LHCN-M2 (cell line): ENCODE measurements at regions not wholly inside any gene's neighbourhood (a gene's known extent, or its start where the extent isn't known, plus 50 kb on each side); places are given as distances from the start of the nearest gene placed in this dataset.
"Not testable (repeated sequence)": the region's sequence is repeated elsewhere in the genome, so short reads cannot be mapped to it uniquely, and the experiment has no call there.

Source experiments
- DNase-seq: peaks from one replicate; pipeline ENCODE4 v3.0.0-alpha.2; 2012; ENCODE audit warnings: low read depth

DNA sequence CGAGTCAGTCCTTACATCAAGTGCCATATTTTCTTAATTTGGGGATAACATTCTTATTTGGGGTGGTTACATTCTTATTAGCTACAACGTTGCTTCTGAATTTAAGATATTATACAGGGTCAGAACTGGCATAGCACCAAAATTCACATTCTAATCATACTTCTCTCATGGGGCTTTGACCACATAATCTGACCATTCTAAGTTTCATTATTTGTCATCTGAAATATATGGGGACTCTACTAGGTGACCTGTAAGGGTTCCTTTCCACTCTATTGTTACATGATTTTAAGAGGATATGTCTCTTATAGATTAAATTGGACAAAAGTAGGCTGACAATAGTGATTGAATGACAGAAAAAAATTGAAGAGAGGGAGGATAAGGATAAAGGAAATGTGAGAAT, 536.5 kb downstream of the KCTD12 start:
- DNase-seq: peak; percentile 36

- no peak for DNase-seq
Measured at GRCh38 chr13:76339649-76340048, 546.6 kb downstream of the KCTD12 start.

DNA sequence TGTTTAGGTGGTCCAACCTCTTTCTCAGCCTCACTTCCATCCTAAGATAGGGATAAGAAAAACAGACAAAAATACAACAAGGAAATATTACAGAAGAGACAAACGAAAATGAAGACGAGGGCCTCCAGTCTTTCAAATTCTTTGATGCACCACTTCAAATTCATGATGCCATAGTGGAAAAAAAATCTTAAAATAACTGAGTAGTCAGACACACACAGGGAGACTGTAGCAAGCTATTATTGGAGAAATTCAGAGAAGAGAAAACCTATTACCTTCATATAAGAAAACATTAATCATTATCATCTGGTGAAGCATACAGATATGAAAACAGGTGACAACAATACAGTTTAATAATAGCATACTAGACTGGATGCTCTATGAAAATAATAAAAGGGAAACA, 548.2 kb downstream of the KCTD12 start:
- no peak for DNase-seq

DNA sequence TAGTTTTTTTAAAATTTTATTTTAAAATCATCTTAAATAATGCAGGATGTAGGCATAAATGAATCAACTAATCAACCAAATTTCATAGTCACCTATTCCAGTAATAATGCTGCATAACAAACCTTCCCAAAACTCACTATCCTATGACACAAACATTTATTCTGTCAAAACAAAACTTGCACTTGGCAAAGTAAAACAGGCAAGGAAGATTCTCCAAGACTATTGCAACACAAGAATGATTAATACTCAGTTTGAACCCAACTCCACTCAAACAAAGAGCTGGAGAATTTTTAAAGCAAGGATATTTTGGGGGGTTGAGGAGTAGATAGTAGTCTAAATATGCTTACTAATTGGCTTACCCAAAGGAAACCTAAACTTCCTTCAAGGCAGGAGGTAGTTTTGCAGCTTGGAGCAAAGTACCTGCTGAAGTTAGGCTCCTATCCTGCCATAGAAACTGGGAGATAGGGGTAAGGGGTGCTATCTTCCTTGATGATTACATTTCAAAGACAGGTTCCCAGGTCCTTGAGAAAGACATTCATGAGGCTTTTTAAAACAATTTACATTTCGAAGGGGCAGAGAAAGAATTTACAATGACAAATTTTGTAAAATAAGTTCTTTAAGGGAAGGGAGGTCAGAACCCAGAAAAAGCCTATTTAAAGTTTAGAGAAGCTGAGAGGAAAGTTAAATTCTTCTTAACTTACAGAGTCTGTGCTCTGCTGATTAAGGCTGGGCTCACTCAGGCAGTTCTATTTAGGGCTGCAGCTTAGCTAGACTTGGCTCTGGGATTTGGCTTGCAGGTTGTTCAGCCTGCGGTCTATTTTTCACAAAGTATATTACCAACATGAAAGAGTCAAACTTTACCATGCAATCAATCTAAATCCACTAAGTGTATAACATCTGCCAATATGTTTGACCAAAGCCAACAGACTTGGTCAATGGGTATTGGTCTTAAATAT, 549.0 kb downstream of the KCTD12 start:
- DNase-seq: no peak

GRCh38 chr13:76335463-76335862, 550.7 kb downstream of the KCTD12 start:
- no peak for DNase-seq

GRCh38 chr13:76331943-76332712, 554.1 kb downstream of the KCTD12 start:
- peak; percentile 36 for DNase-seq

DNA sequence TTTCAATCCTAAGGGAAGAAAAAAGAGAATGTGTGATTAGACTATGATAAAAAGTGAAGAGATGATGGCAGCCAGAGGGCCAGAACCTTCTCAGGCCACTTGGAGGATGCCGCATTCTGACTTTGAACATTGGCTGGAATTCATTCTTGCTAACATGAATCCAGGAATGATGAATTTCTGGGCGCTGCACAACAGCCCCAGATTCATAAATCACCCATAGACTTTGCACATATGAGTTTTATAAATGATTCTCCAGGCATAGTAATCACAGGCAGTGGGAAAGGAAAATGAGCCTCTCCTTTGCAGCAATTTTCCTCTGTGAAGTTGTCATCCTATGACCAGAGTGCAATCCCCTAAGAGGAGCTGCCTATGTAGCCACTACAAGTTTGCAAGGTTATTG, 555.4 kb downstream of the KCTD12 start:
- DNase-seq: no peak

DNA sequence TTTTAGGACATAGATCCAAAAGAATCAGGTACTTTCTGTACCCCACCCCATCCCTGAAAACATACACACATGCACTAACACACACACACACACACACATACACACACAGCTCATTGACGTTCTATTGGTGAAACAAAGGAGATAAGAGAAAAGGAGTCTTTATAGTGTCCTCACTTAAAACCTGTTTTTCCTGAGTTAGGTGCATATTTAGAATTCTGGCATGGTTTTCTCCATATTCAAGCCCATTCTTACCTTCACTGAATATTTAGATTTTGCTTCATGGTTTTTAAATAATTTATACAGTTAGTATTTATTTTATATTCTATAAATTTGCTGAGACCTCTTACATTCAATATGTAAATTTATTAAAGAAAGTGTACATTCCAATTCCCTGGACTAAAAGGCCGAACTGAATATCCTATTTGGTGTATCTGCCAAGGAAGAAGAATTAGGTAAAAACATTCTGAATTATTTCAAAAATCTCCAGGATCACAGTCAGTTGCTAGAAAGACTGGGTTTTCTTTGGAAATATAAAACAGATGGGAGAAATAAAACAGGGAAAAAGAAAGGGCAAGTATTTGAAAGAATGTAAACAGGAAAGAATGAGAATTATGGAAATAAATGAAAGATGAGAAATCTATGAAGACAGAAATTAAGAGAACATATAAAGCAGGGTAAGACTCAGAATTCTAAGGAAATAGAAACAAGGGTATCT, 556.2 kb downstream of the KCTD12 start:
- DNase-seq: no peak

DNA sequence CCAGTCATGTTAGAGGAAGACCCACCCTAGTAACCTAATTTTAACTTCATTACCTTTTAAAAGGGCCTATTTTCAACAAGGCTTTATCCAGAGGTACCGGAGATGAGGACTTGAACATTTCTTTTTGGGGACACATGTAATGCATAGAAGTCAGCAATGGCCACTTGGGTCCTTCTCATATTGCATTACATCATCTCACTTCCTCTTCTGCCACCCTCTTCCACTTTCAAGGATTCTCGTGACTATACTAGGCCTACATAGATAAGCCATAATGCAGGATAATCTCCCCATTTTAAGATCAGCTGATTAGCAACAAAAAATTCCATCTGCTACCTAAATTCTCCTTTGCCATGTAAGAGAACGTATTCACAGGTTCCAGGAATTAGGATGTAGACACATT, 557.2 kb downstream of the KCTD12 start:
- no peak for DNase-seq

- DNase-seq: no peak
Measured at GRCh38 chr13:76326343-76326742, 559.9 kb downstream of the KCTD12 start.

DNA sequence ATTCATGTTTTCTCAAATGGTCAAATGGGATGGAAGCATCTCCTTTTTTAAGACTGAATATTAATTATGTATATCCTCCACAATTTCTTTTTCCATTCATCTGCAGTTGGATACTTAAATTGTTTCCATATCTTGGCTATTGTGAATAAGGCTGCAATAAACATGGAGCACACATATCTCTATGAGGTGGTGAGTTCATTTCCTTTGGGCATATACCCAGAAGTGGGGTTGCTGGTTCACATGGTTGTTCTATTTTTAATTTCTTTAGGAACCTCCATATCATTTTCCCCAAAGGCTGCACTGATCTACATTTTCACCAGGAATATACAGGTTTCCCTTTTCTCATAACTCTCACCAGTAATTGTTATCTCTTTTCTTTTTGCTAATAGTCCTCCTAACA, 566.3 kb downstream of the KCTD12 start:
- DNase-seq: no peak

- no peak for DNase-seq
Measured at GRCh38 chr13:76316998-76317527, 569.1 kb downstream of the KCTD12 start.

GRCh38 chr13:76314495-76314894, 571.7 kb downstream of the KCTD12 start:
- DNase-seq: no peak

DNA sequence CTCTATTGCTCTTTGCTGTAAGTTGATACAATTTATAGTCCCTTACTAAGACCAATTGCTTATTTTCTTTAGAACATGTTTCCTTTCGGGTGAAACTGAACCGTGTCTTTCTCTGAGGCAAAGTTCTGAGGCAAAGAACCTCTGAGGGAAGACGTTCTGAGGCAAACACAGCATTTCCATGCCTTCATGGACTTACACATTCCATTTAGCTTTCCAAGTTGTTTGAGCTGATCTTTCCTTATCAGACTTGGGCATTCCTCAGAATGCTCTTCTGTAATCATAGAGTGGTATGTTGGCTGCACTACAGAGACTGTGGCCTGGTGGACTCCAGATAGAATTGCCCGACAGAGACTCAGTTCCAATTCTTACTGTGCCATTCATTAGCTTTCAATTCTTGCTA, 579.1 kb downstream of the KCTD12 start:
- no peak for DNase-seq

- no peak for DNase-seq
Measured at GRCh38 chr13:76300688-76301087, 585.5 kb downstream of the KCTD12 start.

GRCh38 chr13:76297331-76297730, 588.9 kb downstream of the KCTD12 start:
- DNase-seq: no peak

DNA sequence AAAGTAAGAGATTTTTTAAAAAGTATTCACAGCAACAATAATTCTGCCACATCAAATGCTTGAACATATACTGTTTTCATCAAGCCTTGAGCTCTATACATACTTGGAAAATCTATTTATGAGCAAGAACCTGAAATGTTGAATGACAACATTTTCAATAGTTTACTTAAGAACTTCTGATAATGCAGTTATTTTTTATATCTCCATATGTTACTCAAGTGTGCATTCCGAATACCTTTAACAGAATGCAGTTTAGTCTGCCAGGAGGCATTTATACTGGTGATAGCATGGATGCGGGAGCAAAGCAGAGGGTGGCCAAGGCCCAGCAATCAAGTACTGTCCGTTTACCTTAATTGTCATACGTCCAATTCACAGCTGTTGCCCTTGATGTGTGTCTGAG, 589.5 kb downstream of the KCTD12 start:
- no peak for DNase-seq

DNA sequence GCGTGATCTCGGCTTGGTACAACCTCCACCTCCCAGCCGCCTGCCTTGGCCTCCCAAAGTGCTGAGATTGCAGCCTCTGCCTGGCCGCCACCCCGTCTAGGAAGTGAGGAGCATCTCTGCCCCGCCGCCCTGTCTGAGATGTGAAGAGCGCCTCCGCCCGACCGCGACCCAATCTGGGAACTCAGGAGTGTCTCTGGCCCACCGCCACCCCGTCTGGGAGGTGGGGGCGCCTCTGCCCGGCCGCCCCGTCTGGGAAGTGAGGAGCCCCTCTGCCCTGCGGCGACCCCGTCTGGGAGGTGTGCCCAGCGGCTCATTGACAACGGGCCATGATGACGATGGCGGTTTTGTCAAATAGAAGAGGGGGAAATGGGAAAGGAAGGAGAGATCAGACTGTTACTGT, 591.2 kb downstream of the KCTD12 start:
- not testable (repeated sequence) for DNase-seq

DNA sequence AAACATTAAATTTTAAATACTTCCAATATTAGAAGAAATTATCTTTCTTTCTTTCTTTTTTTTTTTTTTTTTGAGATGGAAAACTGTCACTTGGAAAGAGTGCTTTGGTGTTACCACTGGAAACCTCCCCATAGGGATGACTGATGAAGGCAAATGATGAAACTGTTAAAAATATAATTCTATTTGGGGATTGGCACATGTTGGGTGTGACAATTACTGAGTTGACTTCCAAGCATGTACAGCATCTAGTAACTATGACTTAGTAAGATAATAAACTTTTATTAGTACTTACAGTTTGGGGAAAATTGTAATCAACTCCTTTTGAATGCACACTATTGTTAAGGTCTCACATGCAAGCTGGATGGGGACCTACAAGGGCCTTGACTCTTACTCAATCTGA, 592.5 kb downstream of the KCTD12 start:
- DNase-seq: peak; percentile 68

- peak; percentile 88 for DNase-seq
Measured at GRCh38 chr13:76293346-76293745, 592.9 kb downstream of the KCTD12 start.

- peak; percentile 57 for DNase-seq
Measured at GRCh38 chr13:76292726-76293125, 593.5 kb downstream of the KCTD12 start.

DNA sequence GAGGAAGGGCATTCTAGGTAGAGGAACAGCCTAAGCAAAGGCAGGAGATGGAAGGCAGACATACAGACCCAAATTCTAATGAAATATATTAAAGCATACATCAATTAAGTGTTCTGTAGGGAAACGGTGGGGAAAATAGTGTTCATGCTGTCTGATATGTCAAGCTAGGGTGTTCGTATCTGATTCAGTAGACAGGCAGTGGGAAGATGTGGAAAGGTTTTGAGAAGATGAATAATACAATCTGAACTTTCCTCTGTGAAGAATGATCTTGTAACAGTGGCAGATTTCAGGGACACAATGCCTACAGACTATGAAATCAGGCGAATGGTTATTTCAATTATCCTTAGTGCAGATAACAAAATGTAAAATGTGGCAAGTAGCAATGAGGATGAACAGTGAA, 594.2 kb downstream of the KCTD12 start:
- no peak for DNase-seq
